ENCODE measurements at regions not wholly inside any gene's neighbourhood (a gene's known extent, or its start where the extent isn't known, plus 50 kb on each side); places are given as distances from the start of the nearest gene placed in this dataset.

DNA sequence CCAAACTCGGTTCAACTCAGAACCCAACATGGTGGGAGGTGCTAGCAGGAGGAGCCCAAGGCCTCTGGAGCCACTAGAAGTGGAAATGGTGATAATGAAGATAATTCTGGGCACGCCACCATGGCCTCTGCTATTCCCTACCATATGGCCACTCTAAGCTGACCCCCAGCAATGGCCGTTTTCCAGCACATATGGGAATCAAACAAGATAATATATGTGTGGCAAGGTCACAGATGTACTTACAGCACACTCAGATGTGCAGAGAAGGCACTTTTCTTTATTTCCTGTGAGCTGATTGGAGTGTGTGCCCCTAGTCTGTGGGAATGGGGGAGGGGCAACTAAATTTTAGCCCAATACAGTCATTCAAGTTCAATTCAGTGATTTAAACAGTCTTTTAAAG is 153.4 kb upstream of the LRFN2 start:
- DNase-seq, result no peak

DNA sequence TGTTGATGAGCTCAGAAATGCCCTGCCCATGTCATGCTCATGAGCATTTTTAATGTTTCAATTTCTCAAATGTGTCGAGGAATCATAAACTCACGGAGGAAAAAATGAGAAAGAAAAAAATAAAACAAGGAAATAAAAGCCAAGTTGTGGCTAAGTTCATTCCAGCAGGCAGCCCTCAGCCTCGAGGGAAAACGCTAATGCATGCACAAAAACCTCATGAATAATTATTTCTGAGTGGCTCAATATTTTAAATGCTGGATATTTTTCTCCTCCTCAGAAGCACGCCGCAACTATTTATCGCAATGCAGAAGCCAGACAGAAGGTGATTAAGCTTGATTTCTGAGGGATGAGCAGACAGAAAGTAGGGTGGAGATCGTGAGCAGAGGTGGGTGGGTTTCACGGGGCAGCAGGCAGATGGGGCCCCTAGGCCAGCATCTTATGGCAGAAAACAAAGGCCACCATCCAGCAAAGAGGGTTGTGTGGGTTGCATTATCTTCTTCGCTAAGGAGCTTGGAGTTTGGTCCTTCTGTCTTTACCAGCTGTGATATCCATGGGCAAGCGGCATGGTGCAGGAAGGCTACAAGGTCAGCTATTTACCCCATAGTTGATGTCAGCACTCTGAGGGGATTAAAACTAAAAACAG is 151.5 kb upstream of the LRFN2 start:
- DNase-seq, result no peak

DNA sequence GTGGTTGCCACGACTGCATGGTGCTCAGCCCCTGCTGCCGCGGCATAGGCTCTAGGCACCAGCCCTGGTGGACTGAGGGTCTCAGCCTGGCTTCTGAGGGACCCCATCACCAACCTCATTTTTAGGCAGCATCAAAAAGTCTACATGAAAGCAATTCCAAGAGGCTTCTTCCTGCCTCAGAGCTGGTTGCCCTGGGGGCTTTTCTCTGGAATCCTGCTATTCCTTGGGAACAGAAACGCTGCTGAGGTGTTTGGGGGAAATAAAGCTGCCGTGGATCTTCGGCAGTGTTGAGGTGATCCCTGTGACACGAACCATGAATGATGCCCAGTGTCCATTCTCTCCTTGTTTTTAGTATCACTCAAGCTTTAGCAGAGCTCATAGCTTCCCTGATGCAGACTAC is 148.4 kb upstream of the LRFN2 start:
- no peak for DNase-seq

GRCh38 chr6:40735121-40735520 is 148.0 kb upstream of the LRFN2 start:
- no peak for DNase-seq

- DNase-seq, result no peak
Measured at GRCh38 chr6:40734607-40735006, 147.4 kb upstream of the LRFN2 start.

DNA sequence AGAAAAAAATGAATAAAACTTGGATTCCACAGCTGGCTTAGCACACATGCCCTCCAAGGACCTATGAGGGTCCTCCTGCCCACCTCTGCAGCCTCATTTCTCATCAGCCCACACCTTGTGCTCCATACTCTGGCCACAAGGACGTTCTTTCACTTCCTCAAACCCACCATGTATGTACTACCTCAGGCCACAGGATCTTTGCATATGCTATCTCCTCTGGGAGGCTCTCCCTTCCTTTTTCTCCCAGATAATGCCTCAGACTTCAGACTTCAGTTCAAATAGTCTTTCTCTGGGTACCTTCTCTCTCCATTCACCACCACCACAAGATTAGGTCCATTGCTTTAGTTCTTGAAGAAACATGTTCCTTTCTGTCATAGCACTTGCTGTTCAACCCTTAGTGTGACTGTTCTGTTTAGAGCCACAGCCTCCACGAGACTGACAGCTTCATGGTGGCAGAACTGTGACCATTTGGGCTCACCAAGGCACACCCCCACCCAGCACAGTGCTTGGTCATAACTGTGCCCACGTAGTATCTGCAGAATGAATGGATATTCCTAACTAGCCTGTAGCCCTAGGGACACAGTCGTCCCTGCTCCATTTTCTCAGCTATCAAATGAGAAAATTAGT is 146.7 kb upstream of the LRFN2 start:
- DNase-seq, result no peak

GRCh38 chr6:40733290-40733689 is 146.1 kb upstream of the LRFN2 start:
- DNase-seq, result no peak

- no peak for DNase-seq
Measured at GRCh38 chr6:40732878-40733277, 145.7 kb upstream of the LRFN2 start.

- DNase-seq, result no peak
Measured at GRCh38 chr6:40728643-40729042, 141.5 kb upstream of the LRFN2 start.

- DNase-seq, result no peak
Measured at GRCh38 chr6:40727271-40727670, 140.1 kb upstream of the LRFN2 start.

DNA sequence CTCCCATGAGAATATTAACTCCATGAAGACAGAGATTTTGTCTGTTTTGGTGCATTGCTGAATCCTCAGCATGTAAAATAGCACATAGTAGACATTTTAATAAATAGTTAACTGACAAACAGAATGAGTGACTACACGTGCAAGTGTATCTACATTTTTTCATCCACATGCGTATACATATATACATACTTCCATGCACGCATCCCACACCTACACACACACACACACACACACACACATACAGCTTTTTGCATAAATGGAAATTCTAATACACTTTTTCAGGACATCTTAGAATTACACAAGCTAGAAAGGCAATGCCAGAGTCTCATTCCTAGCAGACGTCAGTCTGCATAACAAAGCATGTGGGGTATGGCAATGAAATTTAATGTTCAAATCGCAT is 139.7 kb upstream of the LRFN2 start:
- no peak for DNase-seq

GRCh38 chr6:40725390-40725789 is 138.2 kb upstream of the LRFN2 start:
- DNase-seq, result no peak

- DNase-seq, result no peak
Measured at GRCh38 chr6:40724886-40725285, 137.7 kb upstream of the LRFN2 start.

DNA sequence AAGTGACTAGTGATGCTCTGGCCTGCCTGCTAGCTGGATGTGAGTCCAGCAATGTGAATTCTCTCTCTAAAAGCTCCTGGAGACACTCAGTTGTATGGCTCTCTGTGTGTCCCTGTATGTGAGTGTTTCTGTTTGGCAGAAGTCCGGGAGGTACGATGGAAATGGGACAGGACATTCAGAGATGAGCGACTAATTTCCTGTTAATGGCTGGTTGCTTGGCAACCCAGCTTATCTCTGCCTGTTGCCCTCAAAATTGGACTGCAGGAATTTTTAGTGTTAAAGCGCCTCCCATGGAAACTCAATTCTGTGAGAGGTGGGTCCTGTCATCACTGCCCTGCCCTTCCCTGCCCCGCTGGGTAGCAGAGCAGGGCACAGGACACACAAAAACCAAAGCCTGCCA is 136.8 kb upstream of the LRFN2 start:
- no peak for DNase-seq

DNA sequence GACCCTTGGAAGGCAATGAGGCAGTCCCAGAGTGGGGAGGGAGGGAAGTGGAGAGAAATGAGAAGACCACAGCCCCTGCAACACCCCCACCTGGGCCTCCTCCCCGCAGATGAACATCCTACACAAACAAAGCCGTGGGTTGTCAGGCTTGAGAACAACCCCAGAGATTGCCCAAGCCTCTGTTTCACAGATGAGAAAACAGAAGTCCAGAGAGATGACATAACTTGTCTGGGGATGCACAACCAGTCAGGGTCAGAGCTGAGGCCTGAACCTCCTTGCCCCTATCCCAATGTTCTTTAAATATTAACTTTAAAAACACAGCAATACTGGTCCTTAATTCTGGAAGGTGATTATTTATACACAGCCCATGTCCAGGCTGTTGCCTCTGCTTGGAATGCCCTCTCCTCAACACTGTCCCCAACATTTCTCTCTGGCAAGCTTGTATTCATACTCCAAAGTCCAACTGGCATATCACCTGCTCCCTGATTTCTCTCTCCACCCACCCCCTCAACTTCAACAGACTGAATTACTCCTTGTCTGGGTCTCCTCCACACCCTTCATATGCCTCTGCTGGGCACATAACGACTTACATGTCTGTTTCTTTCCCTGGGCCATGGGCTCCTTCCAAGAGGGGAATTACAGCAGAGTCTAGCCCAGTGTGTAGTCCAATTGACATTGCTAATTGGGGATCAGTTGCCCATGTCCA is 135.5 kb upstream of the LRFN2 start:
- DNase-seq, result no peak

DNA sequence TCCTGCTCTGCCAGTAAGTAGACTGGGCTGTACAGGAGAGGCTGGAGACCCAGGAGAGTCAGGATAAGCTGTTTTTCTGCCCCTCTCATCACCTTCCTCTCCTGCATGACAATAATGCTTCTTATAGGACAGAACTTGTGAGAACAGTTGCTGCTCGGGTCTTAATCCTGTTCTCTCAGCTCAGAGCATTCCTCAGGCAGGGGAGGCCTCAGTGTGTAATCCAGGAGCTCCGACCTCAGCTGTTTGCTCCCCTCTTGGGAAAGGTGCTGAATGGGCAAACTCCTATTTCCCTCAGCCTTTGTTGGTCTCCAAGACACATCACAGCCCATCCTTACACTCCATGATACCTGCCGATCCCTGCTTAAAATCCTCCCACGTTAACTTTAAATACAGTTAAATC is 134.9 kb upstream of the LRFN2 start:
- no peak for DNase-seq

GRCh38 chr6:40721271-40721952 is 134.2 kb upstream of the LRFN2 start:
- no peak for DNase-seq

- no peak for DNase-seq
Measured at GRCh38 chr6:40720375-40720748, 133.2 kb upstream of the LRFN2 start.

DNA sequence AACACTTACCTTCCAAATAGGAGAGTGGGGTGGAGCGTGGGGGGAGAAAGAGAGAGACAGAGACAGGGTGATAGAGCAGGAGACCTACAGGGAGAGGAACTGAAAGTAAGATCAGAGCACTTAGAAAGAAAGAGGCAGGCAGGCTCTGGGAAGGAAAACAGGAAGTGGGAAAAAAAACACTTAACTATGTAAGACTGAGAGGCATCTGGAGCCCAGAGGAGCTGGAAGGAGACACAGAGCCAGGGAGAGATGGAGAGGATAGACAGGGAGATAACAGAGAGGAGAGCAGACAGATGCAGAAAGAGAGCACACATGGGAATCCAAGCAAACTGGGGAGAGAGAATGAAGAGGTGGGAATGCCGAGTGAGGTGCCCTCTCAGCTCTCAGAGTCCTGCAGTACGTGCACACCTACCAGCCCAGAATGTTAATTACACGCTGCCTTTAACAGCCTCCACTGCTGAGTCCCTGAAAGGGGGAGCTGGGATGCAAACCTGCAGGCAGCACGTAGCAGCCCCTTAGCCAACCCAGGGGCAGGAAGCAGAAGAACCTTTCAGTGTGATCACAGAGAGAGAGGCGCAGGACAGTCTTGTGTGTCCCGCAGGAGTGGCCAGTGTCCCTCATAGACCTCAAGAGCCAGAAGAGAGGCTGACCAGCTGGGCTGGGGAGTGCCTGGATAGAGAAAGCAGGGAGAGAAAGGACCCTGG is 132.7 kb upstream of the LRFN2 start:
- no peak for DNase-seq

DNA sequence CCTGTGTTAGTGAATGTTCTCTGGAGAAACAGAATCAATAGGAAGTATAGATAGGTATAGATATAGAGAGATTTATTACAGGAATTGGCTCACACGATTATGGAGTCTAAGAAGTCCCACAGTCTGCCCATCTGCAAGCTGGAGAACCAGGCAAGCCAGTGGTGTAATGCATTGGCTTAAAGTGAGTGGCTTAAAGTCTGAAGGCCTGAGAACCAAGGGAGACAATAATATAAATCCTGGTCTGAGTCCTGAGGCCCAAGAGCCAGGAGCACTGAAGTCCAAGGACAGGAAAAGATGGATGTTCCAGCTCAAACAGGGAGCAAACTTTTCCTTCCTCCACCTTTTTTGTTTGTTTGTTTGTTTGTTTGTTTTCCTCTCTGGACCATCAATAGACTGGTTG is 131.2 kb upstream of the LRFN2 start:
- no peak for DNase-seq

GRCh38 chr6:40717411-40718057 is 130.4 kb upstream of the LRFN2 start:
- no peak for DNase-seq

DNA sequence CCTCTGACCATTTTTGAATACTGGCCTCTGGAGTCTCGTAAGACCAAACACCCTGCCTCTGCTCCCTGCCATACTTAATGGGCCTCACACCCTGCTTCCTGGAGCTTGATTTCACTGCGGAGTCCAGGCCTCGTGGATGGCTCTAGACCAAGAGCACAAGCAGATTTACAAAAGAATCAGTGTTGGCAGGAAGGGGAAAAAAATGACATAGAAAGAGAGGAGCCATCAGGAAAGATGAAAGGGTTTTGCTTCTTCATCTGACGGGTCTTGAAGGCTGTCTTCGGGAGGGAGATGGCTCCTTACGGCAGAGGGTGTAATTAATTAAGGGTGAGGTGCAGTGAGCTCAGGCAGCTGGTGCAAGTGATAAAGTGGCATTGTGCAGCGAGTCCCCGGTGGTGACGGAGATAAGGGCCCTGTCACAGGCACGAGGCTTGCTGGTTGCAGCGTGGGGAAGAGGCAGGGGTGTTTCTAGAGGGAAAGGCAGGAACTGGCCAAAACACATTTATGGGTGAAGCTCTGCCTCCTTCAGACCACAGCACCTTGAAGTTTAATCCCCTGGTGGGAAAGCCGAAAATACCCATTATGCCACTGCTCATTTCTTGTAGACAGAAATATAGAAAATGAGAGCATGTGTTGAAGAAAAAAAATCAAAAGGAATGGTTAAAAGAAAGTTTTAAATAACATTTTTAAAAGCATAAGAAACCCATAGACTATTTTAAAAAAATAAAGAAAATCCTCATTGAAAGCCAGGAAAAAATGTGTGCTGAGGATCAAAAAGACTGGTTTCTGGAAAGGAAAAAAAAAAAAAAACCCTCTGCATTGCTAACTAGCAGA is 128.6 kb upstream of the LRFN2 start:
- no peak for DNase-seq
